22Rv1 (cell line): ENCODE measurements at regions not wholly inside any gene's neighbourhood (a gene's known extent, or its start where the extent isn't known, plus 50 kb on each side); places are given as distances from the start of the nearest gene placed in this dataset.

Experiments used
- H3K27ac ChIP-seq: fragments of 450-650 bp; 2 replicates; pipeline ENCODE4 v1.5.1; 2017
- ZFX ChIP-seq: fragments of 450-650 bp; IDR thresholded peaks from 2 replicates; pipeline ENCODE4 v1.6.1; 2017; ENCODE audit warnings: antibody characterized with exemption, borderline replicate concordance
- TF ChIP-seq, protein P1 (sequence below): fragments of 450-650 bp; IDR thresholded peaks from 2 replicates; pipeline ENCODE4 v1.5.1; 2017; ENCODE audit warnings: mild to moderate bottlenecking

GRCh38 chr12:91579516-91580263 is 397.1 kb upstream of the DCN start:
- TF ChIP-seq, protein P1, sequence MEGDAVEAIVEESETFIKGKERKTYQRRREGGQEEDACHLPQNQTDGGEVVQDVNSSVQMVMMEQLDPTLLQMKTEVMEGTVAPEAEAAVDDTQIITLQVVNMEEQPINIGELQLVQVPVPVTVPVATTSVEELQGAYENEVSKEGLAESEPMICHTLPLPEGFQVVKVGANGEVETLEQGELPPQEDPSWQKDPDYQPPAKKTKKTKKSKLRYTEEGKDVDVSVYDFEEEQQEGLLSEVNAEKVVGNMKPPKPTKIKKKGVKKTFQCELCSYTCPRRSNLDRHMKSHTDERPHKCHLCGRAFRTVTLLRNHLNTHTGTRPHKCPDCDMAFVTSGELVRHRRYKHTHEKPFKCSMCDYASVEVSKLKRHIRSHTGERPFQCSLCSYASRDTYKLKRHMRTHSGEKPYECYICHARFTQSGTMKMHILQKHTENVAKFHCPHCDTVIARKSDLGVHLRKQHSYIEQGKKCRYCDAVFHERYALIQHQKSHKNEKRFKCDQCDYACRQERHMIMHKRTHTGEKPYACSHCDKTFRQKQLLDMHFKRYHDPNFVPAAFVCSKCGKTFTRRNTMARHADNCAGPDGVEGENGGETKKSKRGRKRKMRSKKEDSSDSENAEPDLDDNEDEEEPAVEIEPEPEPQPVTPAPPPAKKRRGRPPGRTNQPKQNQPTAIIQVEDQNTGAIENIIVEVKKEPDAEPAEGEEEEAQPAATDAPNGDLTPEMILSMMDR = no peak
- no peak for TF ChIP-seq ZFX
- H3K27ac ChIP-seq = no peak overlapping the region

DNA sequence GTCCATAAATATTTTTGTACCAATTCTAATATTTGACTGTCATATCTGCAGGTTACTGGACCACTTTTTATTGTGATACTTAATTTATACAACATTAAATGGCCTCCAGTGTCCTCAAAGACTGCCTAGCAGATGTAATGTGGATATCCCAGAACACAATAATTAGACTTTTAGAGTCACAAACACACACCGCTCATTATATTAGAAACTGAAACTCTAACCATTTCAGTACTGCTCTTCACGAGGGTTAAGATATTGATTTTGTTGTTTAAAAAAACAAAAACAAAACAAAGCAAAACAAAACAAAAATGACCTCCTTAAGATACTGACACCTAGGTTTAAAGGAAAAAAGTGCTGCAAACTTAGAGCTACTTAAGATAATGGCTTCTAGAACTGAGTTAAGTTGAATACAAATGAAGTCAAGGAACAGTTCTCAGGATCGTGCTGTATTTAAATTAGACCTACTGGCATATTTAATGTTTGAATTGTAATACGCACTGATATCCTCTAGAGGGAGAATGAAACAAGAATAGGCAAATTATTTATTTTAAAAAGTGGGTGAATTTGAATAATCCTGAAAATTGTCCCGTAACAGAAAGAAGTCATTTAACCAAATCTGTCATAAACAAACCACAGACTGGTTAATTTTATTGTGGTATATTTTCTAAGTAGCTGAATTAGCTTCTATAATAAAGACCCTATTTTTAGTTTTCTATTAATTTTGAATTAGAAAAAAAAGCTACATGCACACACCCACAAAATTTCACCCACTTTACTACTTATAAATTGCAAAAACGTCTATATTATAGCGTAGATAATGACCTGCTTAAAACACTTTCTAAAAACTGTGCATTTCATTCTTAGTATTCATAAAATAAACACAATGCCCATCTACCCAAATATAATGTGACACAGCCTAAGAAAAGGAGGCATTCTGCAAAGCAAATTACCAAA is 395.2 kb upstream of the DCN start:
- TF ChIP-seq, protein P1 = peak; percentile 86
- no peak for TF ChIP-seq ZFX
- no peak overlapping the region for H3K27ac ChIP-seq

- H3K27ac ChIP-seq = no peak overlapping the region
- TF ChIP-seq, protein P1 = no peak
- TF ChIP-seq ZFX = no peak
These were observed 393.8 kb upstream of the DCN start for GRCh38 chr12:91576432-91576831.

GRCh38 chr12:91575630-91576029 is 393.0 kb upstream of the DCN start:
- TF ChIP-seq, protein P1 = no peak
- TF ChIP-seq ZFX = no peak

DNA sequence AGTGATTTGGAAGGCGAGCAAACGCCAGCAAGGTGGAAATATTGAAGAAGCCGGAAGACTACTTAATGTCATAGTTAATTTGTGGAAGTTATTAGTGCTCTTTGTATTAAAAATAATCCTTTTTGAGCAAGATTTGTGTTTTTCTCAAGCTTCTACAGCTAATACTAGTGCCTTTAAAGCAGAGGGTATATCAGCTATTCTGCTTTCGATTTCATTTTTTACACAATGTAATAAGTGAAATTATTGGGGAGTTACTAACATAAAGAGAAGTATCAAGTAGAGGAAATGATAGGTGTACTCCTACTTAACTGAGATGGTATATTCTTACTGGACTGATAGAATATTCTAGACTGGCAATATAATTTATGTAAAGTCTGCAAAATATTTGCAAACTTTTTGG is 392.4 kb upstream of the DCN start:
- H3K27ac ChIP-seq = no peak overlapping the region
- no peak for TF ChIP-seq ZFX
- TF ChIP-seq, protein P1 = no peak

More at GRCh38 chr12:91575630-91576029, 393.0 kb upstream of the DCN start:
- H3K27ac ChIP-seq = no peak overlapping the region

DNA sequence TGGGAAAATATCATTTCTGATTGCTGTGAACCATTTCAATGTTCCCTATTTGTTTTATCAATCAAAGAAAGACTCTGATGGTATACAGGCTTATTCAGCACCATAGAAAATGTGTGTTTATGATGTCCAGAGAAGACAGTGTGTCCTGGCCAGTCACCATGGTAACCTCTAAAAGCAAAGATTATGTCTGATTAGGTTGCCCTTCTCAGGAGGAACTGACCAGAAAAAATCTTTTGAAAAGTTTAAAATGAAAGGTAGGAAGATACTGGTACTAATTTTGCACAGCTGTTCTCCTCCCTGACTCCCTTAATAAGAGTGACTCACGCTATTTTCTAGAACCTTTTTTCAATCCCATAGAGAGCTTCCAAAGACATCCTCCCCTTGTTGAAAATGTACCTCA is 391.8 kb upstream of the DCN start:
- TF ChIP-seq, protein P1 = no peak
- no peak for TF ChIP-seq ZFX
- no peak overlapping the region for H3K27ac ChIP-seq
